GM10266 (cell line): ENCODE measurements at regions not wholly inside any gene's neighbourhood (a gene's known extent, or its start where the extent isn't known, plus 50 kb on each side); places are given as distances from the start of the nearest gene placed in this dataset.

ENCODE experiments used
- DNase-seq: peaks from one replicate; pipeline ENCODE4 v3.0.0; 2012; ENCODE audit errors: extremely low spot score
- TF ChIP-seq, protein P1 (sequence below): IDR thresholded peaks from 2 replicates; pipeline ENCODE4 v1.5.1; 2012; ENCODE audit warnings: mild to moderate bottlenecking, low read depth; ENCODE audit not compliant: control insufficient read depth, insufficient read depth; ENCODE audit errors: missing control alignments

DNA sequence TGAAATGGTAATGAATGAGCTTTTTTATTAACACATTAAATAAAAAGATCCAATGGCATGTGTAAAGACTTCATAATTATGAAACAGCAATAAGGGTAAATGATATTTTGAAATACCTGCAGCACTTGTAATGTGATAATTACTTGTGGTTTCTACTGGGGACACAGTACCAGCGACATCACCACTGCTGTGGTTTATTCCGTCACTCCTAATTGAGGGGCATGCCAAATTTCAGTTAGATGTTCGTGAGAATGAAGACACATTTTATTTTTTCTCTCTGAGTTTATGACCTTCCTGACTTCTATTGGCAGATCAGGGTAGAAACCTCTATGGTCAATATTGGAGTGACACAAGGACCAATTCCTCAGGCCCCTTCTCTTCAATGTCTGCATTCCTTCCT is 131.9 kb upstream of the XYLT1 start:
- TF ChIP-seq, protein P1, sequence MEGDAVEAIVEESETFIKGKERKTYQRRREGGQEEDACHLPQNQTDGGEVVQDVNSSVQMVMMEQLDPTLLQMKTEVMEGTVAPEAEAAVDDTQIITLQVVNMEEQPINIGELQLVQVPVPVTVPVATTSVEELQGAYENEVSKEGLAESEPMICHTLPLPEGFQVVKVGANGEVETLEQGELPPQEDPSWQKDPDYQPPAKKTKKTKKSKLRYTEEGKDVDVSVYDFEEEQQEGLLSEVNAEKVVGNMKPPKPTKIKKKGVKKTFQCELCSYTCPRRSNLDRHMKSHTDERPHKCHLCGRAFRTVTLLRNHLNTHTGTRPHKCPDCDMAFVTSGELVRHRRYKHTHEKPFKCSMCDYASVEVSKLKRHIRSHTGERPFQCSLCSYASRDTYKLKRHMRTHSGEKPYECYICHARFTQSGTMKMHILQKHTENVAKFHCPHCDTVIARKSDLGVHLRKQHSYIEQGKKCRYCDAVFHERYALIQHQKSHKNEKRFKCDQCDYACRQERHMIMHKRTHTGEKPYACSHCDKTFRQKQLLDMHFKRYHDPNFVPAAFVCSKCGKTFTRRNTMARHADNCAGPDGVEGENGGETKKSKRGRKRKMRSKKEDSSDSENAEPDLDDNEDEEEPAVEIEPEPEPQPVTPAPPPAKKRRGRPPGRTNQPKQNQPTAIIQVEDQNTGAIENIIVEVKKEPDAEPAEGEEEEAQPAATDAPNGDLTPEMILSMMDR, result no peak
- no peak for DNase-seq

GRCh38 chr16:17598968-17599367 is 128.2 kb upstream of the XYLT1 start:
- TF ChIP-seq, protein P1, result no peak
- DNase-seq, result no peak

DNA sequence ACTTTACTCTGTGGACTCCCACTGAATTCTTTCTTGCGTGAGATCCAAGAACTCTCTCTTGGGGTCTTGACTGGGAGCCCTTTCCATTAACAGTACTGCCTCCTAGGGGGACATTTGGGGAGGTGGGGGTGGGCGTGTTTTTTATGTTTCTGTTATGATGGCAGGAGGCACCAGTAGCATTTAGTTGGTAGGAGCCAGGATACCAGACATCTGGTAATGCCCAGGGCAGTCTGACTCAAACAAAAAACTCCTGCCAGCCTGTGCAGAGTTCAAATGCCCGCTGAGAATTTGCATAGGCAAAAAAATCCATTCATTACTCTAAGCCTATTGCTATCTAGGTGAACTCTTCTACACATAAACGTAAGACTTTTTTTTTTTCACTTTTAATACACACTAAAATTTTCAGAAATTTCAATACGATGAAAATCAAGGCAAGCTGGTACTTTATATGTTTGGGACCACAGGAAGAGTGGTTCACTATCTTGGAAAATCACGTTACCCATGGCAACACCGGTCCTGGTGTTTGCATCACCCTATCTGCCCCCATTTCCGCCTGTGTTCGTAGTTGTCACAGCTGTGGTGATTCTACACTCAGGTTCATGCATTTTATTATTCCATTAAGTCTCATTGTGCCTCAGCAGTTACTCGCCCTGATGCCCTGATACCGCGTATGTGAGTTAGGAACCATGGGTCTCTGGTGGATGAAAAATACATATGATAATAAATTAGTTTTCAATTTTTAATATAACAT is 121.1 kb upstream of the XYLT1 start:
- TF ChIP-seq, protein P1, result no peak
- DNase-seq, result no peak

- DNase-seq, result no peak
- TF ChIP-seq, protein P1, result no peak
Observed at GRCh38 chr16:17590711-17591654, 120.2 kb upstream of the XYLT1 start.

GRCh38 chr16:17589898-17590297 is 119.1 kb upstream of the XYLT1 start:
- DNase-seq, result no peak
- TF ChIP-seq, protein P1, result no peak

DNA sequence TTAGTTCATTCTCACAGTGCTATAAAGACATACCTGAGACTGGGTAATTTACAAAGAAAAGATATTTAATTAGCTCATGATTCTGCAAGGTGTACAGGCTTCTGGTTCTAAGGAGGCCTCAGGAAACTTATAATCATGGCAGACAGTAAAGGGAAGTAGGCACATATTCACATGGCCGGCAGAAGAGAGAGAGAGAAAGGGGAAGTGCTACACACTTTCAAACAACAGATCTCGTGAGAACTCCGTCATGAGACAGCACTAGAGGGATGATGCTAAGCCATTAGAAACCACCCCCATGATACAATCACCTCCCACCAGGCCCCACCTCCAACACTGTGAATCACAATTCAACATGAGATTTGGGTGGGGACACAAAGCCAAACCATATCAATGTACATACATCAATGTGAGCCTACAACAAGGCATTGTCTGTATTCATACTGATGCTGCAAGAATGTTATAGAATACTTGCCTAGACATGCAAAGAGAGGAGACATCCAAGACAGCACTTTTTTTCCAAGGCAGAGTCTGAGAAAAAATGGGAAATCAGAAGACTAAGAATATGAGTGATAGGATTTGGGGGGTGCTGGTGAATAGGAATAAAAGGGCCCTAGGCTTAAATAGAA is 114.8 kb upstream of the XYLT1 start:
- DNase-seq, result no peak
- TF ChIP-seq, protein P1, result no peak
